ENCODE measurements at regions not wholly inside any gene's neighbourhood (a gene's known extent, or its start where the extent isn't known, plus 50 kb on each side); places are given as distances from the start of the nearest gene placed in this dataset.

DNA sequence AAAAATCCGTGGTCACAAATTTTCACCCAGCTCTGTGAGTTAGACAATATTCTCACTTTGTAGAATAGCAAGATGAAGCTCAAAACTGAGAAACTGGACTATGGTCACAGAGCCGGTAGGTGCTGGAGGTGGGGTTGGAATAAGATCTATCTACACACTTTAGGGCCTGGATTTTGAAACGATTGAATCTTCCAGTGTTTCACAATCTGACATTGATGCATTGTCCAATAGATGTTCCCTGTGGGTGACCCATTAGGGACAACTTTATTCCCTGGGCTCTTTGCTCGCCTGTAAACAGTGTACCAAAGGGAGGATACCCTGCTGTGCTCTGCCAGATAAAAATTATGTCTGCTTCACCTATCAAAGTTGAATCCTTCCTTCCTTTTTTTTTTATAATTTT, 145.4 kb upstream of the MPDZ start:
- TF ChIP-seq, protein P1, sequence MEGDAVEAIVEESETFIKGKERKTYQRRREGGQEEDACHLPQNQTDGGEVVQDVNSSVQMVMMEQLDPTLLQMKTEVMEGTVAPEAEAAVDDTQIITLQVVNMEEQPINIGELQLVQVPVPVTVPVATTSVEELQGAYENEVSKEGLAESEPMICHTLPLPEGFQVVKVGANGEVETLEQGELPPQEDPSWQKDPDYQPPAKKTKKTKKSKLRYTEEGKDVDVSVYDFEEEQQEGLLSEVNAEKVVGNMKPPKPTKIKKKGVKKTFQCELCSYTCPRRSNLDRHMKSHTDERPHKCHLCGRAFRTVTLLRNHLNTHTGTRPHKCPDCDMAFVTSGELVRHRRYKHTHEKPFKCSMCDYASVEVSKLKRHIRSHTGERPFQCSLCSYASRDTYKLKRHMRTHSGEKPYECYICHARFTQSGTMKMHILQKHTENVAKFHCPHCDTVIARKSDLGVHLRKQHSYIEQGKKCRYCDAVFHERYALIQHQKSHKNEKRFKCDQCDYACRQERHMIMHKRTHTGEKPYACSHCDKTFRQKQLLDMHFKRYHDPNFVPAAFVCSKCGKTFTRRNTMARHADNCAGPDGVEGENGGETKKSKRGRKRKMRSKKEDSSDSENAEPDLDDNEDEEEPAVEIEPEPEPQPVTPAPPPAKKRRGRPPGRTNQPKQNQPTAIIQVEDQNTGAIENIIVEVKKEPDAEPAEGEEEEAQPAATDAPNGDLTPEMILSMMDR (IDR thresholded peaks at IDR 0.05; ENCODE audit: low read length): no peak
- no peak for TF ChIP-seq EZH2 (IDR thresholded peaks at IDR 0.05; ENCODE audit: borderline replicate concordance, low read length)
